Sciatic nerve (tissue), 2 donors: ENCODE measurements at regions not wholly inside any gene's neighbourhood (a gene's known extent, or its start where the extent isn't known, plus 50 kb on each side); places are given as distances from the start of the nearest gene placed in this dataset.
"Not testable (repeated sequence)": the region's sequence is repeated elsewhere in the genome, so short reads cannot be mapped to it uniquely, and the experiment has no call there.

Experiments
- ATAC-seq: fragments of 200-7000 bp; cut with Tn5 transposase; one replicate; pipeline ENCODE4 v1.9.1; 2020; ENCODE audit warnings: mild to moderate bottlenecking, moderate library complexity
- DNase-seq: peaks from one replicate; pipeline ENCODE4 v3.0.0-alpha.2; 2020; ENCODE audit warnings: low spot score
- intact Hi-C: fragments of 100-400 bp; cut with DNase I; formaldehyde crosslinking; loops from one replicate; pipeline ENCODE4 v1.14.2; 2022
- donor health status: DM: no; HTN: no; CAD: no.
- donor health status: DM: no; HTN: no; CAD: no.

DNA sequence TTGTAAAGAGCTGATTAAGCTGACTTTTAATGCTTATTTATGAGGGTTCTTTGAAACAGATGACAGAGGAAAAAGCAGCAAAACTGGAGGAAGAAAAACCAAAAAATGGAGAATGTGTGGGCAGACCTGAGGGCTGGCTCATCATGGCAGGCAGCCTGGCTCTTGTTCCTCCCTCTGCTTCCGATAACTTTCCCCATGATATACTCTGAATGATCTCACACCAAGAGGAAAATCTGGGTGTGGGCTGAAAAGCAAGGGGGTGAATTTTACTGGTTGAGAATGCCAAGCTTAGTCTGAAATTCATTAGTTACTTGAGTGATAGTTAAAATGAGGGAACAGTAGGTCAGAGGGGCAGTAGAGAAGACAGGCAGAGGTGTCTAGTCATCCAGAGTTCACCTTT, 330.1 kb upstream of the PRICKLE1 start:
- DNase-seq (no peak), ATAC-seq (no peak)
- intact Hi-C loops, result no loop called here

DNA sequence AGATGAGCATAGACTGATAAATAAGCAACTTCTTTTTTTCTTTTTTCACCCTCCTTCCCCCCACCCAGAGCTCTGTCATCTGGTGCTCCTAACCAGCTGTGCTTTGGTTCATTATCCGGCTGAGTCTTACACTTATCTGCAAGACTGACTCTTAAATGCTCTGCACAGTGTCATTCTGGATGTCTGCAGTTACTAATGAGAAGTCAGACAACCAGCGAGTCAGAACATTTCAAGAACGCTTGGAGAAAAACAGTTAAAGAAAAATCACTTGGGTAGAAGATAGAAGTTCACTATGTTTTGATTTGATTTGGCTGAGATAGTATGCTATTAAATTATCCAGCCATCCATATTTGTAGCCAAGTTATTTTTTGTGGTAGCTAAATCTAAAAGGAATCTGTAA, 328.9 kb upstream of the PRICKLE1 start:
- ATAC-seq (no peak), DNase-seq (no peak)
- intact Hi-C loops, result no loop called here

DNA sequence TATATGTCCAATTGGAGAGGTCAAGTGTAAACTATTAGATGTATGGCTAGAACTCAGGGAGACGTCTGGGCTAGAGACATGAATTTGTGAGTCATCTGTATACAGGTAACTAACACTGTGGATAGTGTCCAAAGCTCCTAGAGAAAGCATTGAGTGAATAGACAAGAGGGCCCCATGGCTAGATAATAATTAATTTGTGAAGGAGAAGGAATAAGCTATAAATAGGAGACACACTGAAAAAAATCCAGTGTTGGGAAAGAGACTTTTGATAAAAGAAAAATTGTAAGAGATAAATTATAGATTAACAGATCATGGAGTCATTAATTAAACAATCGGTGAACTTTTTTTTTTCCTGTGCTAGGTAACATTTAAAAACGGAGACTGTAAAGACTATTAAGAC, 326.6 kb upstream of the PRICKLE1 start:
- no peak for DNase-seq
- ATAC-seq, result no peak
- intact Hi-C loops, result no loop called here

DNA sequence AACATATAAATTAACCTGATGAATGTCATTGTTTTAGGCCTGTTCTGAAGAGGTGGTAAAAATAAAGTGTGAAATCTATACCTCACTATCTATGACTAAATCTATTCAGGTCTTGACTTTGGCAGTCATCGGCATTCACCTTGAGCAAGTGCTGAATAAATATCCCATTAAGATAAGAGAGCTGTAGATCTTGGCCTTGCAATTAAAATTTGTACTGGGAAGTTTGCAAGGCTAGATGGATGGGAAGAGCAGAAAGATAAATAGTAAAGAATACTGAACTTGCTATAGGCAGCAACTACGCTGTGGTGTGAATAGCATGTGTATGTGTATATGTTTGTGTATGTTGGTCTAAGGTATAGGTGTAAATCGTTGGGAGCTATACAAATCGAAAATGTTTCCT, 325.9 kb upstream of the PRICKLE1 start:
- intact Hi-C loops, result no loop called here
- DNase-seq (no peak), ATAC-seq (no peak)

DNA sequence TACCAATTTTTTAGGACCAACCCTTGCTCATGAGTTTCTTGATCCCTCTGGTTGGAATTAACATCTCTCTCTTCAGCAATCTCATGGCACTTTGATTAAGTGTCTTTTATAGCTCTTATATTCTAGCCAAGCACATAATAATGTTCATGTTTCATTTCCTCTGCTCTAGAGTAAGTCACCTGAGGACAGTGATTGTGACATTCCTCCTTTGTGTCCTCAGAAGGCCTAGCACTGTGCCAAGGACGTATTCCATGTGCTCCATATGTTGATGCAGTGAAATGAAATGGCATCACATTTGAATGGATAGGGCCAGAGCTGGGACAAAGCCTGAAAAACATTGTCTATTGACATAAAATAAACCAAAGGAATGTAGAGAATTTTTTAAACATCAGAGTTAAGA, 322.8 kb upstream of the PRICKLE1 start:
- DNase-seq, result no peak
- no peak for ATAC-seq

DNA sequence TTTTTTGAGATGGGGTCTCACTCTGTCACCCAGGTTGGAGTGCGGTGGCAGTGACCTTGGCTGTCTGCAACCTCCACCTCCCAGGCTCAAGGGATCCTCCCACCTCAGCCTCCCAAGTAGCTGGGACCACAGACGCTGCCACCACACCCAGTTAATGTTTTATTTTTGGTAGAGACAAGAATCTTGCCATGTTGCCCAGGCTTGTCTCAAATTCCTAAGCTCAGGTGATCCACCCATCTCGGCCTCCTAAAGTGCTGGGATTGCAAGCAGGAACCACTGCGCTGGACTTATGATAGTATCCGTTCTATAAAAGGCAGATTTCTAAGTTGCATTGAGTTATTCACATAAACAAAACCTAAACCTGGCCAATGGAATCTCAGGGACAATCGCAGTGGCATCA, 321.1 kb upstream of the PRICKLE1 start:
- DNase-seq, result no peak
- intact Hi-C loops, result no loop called here
- no peak for ATAC-seq

More for the DNA sequence above, 322.8 kb upstream of the PRICKLE1 start:
- intact Hi-C loops, result no loop called here

DNA sequence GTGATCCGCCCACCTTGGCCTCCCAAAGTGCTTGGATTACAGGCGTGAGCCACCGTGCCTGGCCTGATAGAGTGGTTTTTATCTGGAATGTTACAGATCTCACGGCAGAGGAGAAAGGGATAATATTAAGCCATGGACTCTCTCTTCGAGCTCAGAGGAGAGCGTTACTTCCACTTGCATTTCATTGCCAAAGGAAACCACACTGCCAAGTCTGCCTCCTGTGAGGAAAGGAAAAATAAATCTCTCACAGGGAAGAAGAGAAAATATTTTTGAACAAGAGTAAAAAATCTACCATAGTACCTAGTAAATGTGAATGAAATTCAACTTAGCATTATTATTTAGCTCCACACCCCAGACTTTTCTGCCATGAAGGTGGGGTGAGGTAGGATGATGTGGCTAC, 319.2 kb upstream of the PRICKLE1 start:
- ATAC-seq (no peak), DNase-seq (no peak)
- intact Hi-C loops, result no loop called here

DNA sequence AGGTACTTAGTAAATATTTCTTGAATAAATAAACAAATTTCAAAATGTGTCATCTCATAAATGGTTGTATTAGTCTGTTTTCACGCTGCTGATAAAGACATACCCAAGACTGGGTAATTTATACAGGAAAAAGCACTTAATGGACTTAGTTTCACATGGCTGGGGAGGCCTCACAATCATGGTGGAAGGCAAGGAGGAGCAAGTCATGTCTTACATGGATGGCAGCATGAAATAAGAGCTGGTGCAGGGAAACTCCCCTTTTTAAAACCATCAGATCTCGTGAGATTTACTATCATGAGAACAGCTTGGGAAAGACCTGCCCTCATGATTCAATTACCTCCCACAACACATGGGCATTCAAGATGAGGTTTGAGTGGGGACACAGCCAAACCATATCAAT, 317.3 kb upstream of the PRICKLE1 start:
- ATAC-seq, intact Hi-C loops, DNase-seq: not testable (repeated sequence)

DNA sequence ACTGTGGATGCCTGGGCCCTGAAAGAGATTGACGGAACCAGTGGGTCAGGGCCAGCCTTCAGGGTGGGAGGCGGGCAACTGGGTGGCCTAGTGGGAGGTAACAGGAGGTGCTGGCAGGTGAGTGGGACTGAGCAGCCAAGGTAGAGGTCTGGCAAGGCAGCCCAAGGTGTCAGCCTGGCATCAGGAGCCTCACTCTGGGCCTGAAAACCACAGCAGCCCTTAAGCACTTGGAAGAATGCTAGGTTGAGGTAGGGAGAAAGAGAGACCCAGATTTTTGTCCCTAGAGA, 315.8 kb upstream of the PRICKLE1 start:
- no peak for DNase-seq
- ATAC-seq, result peak; percentile 18
- intact Hi-C loops, result no loop called here

DNA sequence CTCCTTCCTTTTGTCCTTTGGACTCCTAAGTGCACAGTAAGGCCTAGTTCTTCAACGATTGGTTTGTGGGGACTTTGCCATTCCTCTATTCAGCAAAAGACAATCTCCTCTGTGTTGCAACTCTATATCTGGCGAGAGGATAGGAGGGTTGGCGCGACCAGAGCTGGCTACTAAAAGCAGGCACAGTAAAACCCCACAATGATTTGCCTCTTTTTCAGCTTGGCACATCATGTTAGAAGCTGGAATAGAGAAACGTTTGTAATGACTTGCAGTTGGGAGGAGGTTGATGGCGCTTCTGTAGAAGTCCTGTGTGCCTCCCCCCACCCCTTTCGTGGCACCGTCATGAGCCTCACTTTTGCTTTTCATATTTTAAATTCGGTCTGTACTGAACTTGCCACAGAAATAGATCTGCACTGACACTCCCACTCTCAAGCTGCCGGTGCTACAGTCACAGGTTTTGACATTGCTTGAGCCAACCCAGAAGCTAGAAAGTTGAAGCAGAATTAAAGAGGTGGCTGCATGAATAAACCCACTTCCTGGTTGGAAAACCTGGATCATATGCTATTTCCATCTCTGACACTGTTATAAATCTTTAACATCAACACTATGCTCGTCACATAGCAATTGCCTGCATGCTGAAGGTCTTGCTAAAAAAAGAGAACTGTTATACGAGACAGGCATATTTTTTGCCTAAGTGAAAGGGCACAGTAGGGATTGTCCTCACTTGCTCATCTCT, 315.3 kb upstream of the PRICKLE1 start:
- intact Hi-C loops, result no loop called here
- ATAC-seq, result peak; percentile 39
- DNase-seq, result no peak

DNA sequence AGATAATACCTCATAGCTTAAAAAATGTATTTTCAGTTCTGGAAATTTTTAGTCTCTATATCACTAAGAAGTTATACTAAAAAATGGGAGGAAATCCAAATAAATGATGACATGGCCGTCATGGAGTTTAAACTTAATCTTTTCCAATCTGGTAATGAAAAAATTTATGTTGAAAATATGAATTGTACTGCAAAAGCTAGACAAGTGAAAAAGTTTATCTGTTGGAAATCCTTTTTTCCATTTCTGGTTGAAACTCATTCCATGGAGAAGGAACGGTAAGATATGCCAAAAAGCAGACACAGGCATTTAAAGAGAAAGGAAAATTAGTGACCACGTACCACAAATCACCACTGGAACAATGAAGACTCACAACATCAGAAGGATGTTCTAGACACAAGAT, 314.2 kb upstream of the PRICKLE1 start:
- intact Hi-C loops, result no loop called here
- DNase-seq, result no peak
- no peak for ATAC-seq

DNA sequence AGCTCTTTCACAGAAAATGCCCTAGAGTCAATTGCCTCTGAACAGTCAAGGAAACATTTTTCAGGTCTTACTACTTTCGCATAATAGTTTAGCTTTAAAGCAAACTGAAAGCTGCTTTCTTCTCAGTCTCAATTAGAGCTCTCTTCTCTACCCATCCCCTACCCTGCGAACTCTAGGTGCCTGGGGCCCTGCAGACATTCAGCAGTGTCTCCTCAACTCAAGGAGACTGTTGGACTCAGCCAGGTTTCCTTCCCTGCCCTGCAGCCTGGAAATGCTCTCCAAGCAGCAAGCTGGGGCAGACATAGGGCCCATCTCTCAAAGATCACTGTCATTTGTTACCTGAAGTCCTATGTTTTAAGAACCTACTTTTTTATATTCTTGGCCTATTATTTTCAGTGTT, 312.5 kb upstream of the PRICKLE1 start:
- ATAC-seq (no peak), DNase-seq (no peak)
- intact Hi-C loops, result no loop called here

DNA sequence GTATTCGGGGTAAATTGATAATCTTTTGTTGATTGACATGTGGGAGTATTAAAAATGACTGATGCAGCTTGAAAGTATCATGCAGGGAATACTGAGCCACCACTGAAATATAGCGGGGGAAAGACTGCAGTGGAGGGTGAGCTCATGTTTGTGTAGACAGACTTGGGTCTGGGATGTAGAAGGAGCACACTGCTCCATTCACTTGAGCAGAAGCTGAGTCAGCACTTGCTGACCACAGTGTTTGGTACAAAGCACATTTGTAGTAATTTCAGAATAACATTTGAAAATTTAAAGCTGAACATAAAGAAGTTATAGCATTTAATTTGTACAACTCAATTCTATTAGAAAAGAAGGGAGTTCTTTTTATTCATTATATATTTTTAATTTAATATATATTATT, 304.3 kb upstream of the PRICKLE1 start:
- DNase-seq, result no peak
- peak; percentile 49 for ATAC-seq
- intact Hi-C loops, result no loop called here

DNA sequence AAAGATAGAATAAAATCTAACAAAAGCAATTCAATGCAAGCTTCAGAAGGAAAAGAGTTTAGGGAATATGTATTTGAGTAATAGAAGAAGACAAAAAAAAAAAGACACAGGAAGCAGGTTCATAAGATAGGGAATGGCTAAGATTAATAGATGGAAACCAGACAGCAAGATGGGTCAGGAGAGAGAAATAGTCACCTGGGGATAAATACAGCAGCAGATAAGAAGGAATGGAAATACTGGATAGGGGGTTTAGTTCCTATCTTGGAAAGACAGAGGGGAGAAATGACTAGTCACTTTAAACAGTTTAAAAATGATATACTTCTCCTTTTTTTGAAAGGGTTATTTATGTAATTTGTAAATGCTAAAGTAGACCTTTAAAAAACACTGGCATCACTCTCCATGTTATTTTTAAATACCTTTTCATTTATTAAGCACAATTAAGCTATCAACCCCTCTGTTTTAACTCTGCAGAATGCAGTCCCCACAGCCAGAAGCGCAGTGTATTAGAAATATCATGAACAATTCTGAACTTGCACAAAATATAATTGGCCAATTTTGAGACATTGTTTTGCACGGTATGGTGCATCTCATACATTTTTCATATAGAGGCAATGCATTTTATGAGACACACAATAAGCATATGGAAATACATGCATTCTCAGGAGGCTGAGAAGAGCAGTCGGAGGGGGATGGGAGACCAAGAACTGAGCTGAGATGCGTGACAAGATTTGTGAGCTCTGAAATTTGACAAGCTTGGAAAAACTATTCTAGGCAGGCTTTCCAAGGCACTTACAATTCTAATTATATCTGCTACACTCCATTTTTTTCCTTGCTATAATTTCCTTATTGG, 303.4 kb upstream of the PRICKLE1 start:
- DNase-seq, result no peak
- intact Hi-C loops, result no loop called here
- ATAC-seq, result no peak

DNA sequence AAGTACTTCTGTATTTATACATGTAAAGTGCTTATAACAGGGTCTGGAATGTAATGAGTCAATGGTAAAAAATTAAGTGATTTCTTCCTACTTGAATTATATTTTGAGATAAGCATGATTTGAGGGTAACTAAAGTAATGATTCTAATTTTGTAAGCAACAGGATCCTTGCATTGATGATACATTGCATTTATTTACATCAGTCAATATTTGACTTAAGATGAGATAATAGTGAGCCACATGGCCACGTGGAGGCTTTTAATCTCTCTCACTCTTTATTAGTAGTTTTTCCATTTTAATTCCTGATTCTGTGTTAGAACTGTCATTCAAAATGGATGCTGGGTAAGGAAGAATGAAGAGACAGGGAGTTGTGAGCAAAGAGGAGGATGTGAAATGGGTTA, 298.1 kb upstream of the PRICKLE1 start:
- DNase-seq, result no peak
- intact Hi-C loops, result no loop called here
- no peak for ATAC-seq

DNA sequence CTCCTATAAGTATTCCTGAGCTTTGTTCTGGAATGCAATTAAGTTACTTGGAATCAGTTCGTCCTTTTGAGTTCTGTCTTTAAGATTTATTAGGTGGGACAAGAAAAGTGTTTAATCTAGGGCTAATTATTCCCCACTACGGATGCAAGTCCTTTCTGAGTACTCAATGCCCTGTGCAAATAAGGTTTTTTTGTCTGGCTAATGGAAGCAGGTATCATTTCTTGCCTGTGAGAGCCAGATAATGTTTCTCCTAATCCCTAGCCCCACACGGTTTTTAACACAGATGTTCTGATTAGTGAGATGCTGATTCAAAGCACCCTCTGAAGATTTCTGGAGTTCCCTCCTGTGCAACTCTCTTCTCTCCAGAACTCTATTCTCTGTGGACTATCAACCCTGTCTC, 296.6 kb upstream of the PRICKLE1 start:
- ATAC-seq (no peak), DNase-seq (no peak)
- intact Hi-C loops, result no loop called here

DNA sequence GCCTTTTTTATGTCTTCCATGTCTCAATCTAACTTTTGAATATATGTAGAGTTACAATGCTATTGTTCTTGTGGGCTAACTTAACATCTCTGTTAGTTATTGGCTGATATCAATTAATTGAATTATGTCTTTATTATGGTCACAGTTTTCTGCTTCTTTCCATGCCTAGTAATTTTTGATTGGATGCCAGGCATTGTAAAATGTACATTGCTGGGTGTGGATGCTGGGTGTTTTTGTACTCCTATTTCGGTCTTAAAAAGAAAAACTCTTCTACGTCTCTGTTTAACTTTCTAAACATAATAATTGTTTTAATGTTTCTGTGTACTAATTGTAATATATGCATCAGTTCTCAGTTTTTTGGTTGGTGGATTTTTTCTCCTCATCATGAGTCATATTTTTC, 296.1 kb upstream of the PRICKLE1 start:
- no peak for DNase-seq
- no peak for ATAC-seq
- intact Hi-C loops, result no loop called here

DNA sequence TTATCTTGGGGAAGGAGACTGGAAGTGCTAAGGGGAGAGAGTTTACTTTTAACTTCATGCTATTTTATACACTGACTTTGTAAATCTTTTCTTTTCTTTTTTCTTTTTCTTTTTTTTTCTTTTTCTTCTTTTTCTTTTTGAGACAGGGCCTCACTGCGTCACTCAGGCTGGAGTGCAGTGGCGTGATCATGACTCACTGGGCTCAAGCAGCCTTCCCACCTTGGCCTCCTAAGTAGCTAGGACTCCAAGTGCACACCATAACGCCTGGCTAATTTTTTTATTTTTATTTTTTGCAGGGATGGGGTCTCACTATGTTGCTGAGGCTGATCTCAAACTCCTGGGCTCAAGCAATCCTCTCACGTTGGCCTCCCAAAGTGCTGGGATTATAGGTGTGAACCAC, 294.6 kb upstream of the PRICKLE1 start:
- ATAC-seq (no peak), DNase-seq (no peak)
- intact Hi-C loops, result no loop called here

DNA sequence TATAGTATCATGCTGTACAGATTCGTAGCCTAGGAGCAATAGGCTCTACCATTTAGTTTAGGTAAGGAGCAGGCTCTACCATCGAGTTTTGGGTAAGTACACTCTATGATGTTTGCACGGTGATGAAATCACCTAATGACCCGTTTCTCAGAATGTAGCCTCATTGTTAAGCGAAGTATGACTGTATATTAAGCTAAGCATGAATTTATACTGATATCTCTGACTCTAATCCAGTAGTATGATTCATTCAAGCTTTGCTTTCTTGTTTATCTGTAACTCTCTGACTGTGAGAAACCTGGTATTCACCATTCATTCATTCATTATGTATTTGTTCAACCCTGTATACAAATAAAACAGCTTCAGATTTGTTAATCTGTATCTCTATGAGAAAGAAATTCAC, 283.9 kb upstream of the PRICKLE1 start:
- ATAC-seq, result no peak
- intact Hi-C loops, result no loop called here
- no peak for DNase-seq

DNA sequence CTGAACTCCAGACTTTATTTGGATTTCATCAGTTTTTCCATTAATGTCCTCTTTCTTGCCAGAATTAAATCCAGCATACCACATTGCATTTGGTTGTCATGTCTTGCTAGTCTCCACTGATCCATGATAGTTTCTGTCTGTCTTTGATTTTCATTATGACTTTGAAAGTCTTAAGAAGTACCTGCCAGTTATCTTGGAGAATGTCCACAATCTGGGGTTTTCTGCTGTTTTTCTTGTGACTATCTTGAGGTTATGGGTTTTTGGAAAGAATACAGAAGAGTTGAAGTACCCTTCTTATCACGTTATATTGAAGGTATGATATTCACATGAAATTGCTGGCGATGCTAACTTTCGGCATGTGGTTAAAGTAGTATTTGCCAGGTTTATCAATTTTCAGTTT, 282.3 kb upstream of the PRICKLE1 start:
- DNase-seq (no peak), ATAC-seq (no peak)
- intact Hi-C loops, result no loop called here

DNA sequence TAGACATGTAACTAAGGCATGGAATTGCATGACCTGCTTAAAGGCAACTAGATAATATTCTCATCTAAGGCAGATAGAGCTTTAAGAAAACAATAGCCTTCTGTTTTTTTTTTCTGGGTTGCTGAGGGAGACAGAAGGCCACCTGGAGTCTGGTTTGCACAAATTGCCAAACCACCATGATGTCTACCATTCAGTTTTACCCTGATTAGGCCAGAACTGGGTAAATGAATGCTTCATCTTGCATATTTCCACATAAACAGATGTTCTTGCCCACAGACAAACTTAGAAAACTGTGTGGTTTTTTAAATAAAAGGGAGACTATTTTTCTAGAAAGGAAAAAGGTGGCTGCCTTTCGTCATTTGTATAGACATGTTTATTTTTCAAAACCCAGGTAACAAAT, 278.7 kb upstream of the PRICKLE1 start:
- intact Hi-C loops, result no loop called here
- ATAC-seq (no peak), DNase-seq (no peak)
